Stimulated activated CD8-positive, alpha-beta memory T cell treated with anti-CD3 and anti-CD28 coated beads, Interleukin-12 subunit alpha, Interleukin-12 subunit beta, amount 100 ng/mL, for 24 hours (primary cell): ENCODE measurements at regions not wholly inside any gene's neighbourhood (a gene's known extent, or its start where the extent isn't known, plus 50 kb on each side); places are given as distances from the start of the nearest gene placed in this dataset.

Source experiments
- DNase-seq: peaks from one replicate; pipeline ENCODE4 v3.0.0-alpha.2; 2020; ENCODE audit errors: extremely low read depth

GRCh38 chr3:43783987-43784639, 93.4 kb downstream of the ABHD5 start:
- no peak for DNase-seq

- DNase-seq: no peak
Observed at GRCh38 chr3:43784640-43785011, 93.9 kb downstream of the ABHD5 start.

DNA sequence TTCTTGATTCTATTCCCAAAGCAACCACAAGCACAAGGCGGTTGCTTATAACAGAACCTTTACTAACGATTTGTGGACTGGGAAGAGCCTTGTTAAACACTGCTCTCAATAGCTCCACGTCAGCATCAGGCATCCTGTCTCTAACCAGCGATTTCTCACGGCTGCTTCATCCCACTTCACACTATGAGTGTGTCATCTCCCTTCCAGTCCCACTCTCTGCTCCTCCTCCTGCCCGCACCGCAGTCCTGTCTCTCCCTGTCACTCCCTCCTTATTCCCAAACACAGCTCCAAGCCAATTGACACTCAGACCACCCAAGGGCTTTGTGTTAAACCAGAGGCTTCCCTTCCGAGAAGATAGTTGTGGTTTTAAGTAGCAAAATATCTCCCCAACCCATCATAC, 94.8 kb downstream of the ABHD5 start:
- DNase-seq: no peak

DNA sequence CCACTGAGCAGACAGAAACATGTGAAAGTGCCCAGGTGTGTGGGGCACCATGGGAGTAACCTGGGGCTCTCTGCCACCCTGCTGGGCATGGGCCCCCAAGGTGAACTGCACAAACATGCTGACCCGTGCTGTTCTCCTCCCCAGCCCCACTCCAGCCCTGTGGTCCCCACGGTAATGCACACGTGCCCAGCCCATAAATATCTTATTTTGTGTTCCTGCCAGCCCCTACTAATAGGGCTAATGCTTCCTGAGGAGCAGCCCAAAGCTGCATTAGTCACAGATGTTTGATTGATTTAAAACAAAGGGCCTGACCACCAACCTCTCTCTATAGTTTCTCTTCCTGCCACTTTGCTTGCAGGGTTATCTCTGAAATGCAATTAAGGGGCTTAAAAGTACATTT, 95.4 kb downstream of the ABHD5 start:
- no peak for DNase-seq

GRCh38 chr3:43786526-43787305, 96.0 kb downstream of the ABHD5 start:
- DNase-seq: no peak

GRCh38 chr3:43787330-43787729, 96.6 kb downstream of the ABHD5 start:
- DNase-seq: no peak

- no peak for DNase-seq
Observed at GRCh38 chr3:43789028-43789427, 98.3 kb downstream of the ABHD5 start.

DNA sequence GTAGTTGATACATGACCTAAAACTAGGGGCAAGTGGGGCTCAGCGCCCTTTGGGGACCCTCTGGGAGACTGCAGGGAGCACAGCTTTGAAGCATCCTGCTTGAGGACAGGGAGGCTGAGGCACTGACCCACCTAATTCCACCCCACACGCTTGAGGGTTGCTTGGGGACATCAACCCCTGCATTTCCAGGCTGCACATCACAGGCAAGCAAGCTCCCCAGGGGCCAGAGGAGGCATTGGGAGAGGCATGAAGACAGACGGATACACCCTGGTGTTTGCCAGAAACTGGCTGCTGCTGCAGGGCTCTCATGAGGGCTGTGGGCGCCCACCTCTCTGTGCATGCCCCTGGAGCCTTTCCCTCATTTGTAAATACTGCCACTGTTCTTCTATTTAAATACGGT, 99.3 kb downstream of the ABHD5 start:
- DNase-seq: no peak

- no peak for DNase-seq
Observed at GRCh38 chr3:43790476-43790875, 99.7 kb downstream of the ABHD5 start.

- no peak for DNase-seq
Observed at GRCh38 chr3:43791246-43791645, 100.5 kb downstream of the ABHD5 start.

GRCh38 chr3:43792904-43793303, 102.2 kb downstream of the ABHD5 start:
- no peak for DNase-seq

GRCh38 chr3:43793648-43794372, 103.1 kb downstream of the ABHD5 start:
- DNase-seq: no peak

DNA sequence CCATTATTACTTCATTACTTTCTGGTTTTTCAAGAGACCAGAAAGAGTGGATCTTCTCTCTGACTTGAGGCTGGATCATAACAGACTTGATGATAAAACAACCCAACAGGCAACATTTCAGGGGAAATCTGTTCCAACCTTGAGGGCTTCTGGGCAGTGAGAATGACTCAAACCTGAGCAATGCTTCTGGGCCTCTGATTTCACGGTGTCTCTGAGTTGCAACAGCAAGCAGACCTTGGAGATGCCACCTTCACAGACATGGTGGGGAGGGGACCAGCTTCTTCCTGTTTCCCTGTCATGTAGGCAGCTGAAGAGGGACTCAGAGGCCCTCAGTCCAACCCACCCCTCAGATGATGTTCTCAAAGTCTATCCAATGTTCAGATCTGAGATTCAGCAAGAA, 104.0 kb downstream of the ABHD5 start:
- DNase-seq: no peak

DNA sequence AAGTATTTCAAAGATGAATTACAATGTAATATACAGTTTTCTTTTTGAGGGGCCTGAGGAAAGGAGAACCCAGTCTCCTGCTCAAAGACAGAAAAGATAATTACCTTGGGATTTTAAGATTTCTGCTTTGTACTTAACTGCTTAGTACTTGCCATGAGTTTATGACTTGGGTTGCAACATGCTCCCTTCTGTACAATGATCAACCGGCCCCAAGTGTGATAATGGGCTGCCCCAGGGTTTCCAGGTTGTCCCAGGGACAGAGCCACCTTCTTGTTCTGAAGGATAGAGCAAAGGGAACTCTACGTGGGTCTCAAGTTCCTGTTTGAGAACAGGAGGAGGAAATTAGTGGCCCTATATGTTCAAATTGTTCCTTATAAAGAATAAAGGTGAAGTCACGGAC, 104.8 kb downstream of the ABHD5 start:
- no peak for DNase-seq

GRCh38 chr3:43796041-43796596, 105.4 kb downstream of the ABHD5 start:
- DNase-seq: no peak

- DNase-seq: no peak
Observed at GRCh38 chr3:43797794-43798193, 107.1 kb downstream of the ABHD5 start.

DNA sequence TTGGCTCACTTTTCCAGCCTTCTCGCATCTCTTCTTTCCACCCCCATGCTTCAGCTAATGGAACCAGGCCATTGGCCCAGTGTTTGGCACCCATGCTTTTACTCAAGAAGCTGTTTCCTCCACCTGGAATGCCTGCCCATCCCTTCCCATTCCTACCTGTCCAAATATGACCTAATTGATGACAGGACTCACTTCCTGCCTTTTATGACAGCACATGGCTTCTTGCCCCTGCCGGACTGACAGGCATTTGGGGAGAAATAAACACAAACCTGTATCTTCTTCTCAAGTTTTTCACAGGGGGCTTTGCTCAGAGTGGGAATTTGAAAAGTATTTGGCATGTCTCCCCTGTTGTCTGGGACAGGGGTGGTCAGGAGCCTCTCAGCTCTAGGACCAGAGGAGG, 120.1 kb downstream of the ABHD5 start:
- no peak for DNase-seq

DNA sequence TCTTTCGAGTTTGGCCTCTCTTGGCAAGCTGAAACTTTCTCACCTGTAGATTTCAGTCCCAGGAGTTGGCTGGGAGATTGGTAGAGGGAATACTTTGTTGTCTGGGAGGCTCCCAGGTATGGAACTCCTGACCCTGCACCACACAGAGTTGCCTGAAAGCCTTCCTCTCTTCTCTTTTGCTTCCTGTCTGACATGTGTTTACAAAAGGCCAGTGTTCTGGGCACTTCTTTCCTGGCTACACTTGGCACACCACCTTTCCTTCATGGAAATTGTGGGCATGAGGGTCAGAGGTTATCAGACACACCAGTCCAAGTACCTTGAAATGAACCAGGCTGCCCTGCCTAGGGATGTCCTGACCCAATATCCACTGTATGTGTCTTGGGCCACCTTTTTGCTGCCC, 123.7 kb downstream of the ABHD5 start:
- DNase-seq: no peak

GRCh38 chr3:43816372-43816771, 125.6 kb downstream of the ABHD5 start:
- no peak for DNase-seq

DNA sequence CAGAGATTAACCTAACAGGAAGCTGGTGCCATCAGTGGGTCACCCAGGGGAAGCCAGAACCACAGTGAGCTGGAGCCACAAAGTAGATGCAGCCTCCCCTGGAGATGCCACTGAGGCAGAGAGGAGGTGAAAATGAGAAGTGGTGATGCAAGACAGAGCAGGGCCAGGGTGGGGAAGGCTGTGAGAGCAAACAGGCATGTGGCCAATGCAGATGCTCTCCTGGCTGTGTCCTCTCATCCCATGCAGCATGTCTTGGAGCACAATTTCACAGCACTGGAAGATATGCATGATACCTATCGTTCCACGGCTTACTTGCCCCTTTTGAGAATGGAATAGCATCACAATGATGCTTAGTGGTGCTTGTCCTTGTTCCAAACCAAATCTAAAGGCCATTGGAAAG, 126.3 kb downstream of the ABHD5 start:
- no peak for DNase-seq

DNA sequence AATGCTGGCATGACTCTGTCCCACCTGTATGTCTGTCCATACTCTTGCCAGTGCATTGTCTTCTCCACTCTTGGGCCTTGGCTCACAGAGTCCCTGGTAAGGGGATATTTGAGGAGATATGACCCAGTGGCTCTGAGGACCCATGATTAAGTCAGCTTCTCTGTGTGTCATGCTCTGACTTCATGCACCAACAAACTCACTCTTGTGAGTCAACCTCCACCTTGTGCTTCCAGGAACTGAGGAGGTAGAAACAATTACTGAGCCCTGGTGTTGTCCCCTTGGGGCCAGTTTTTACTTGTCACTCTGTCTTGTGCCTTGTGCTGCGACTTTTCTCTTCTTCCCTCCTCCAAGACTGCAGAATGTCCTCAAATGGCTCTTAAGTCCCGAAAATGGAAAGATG, 127.1 kb downstream of the ABHD5 start:
- DNase-seq: no peak

- no peak for DNase-seq
Observed at GRCh38 chr3:43818229-43818628, 127.5 kb downstream of the ABHD5 start.
